ENCODE measurements at regions not wholly inside any gene's neighbourhood (a gene's known extent, or its start where the extent isn't known, plus 50 kb on each side); places are given as distances from the start of the nearest gene placed in this dataset.
"Not testable (repeated sequence)": the region's sequence is repeated elsewhere in the genome, so short reads cannot be mapped to it uniquely, and the experiment has no call there.

- no peak for DNase-seq
Measured at GRCh38 chr3:8369638-8370037, 132.0 kb upstream of the LMCD1 start.

GRCh38 chr3:8371085-8371551 is 130.5 kb upstream of the LMCD1 start:
- DNase-seq = no peak

GRCh38 chr3:8371960-8372463 is 129.6 kb upstream of the LMCD1 start:
- DNase-seq = no peak

GRCh38 chr3:8380904-8381704 is 120.5 kb upstream of the LMCD1 start:
- no peak for DNase-seq

- no peak for DNase-seq
Measured at GRCh38 chr3:8385848-8386620, 115.6 kb upstream of the LMCD1 start.

- DNase-seq = no peak
Measured at GRCh38 chr3:8387571-8387970, 114.1 kb upstream of the LMCD1 start.

- DNase-seq = no peak
Measured at GRCh38 chr3:8399686-8400085, 101.9 kb upstream of the LMCD1 start.

GRCh38 chr3:8400911-8401310 is 100.7 kb upstream of the LMCD1 start:
- DNase-seq = no peak

- DNase-seq = no peak
Measured at GRCh38 chr3:8403996-8404395, 97.6 kb upstream of the LMCD1 start.

GRCh38 chr3:8405144-8405543 is 96.5 kb upstream of the LMCD1 start:
- no peak for DNase-seq

GRCh38 chr3:8406479-8406878 is 95.1 kb upstream of the LMCD1 start:
- no peak for DNase-seq

- DNase-seq = no peak
Measured at GRCh38 chr3:8413337-8413926, 88.2 kb upstream of the LMCD1 start.

- no peak for DNase-seq
Measured at GRCh38 chr3:8416965-8417364, 84.7 kb upstream of the LMCD1 start.

- DNase-seq = no peak
Measured at GRCh38 chr3:8420612-8421011, 81.0 kb upstream of the LMCD1 start.

- no peak for DNase-seq
Measured at GRCh38 chr3:8421267-8421666, 80.4 kb upstream of the LMCD1 start.

GRCh38 chr3:8421711-8422110 is 79.9 kb upstream of the LMCD1 start:
- no peak for DNase-seq

- no peak for DNase-seq
Measured at GRCh38 chr3:8423307-8423706, 78.3 kb upstream of the LMCD1 start.

- no peak for DNase-seq
Measured at GRCh38 chr3:8424281-8424680, 77.3 kb upstream of the LMCD1 start.

- DNase-seq = no peak
Measured at GRCh38 chr3:8436661-8437287, 64.8 kb upstream of the LMCD1 start.

GRCh38 chr3:8438507-8439079 is 63.0 kb upstream of the LMCD1 start:
- DNase-seq = no peak

GRCh38 chr3:8440142-8440541 is 61.5 kb upstream of the LMCD1 start:
- not testable (repeated sequence) for DNase-seq

GRCh38 chr3:8441969-8442559 is 59.6 kb upstream of the LMCD1 start:
- DNase-seq = no peak

Data from activated CD8-positive, alpha-beta memory T cell treated with anti-CD3 and anti-CD28 coated beads, Interleukin-2, amount 50 U/mL, for 48 hours (primary cell).